ENCODE measurements at regions not wholly inside any gene's neighbourhood (a gene's known extent, or its start where the extent isn't known, plus 50 kb on each side); places are given as distances from the start of the nearest gene placed in this dataset.

DNA sequence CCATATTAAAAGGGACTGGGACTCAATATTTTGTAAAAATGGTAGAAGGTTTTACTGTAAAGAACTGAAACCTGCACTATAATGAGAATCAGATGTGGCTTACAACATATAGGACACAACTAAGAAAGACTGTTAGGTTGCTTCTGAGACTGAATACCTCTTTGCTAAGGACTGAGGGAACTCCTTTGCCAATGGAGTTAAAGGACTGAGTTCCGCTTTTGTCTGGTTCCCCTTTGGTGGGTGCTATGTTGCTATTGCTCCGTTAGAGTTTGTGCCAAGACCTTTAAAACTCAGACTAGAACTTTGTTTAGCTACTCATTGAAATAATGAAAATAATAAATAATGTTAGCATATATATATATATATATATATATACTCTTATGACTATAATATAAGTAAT lies 147.8 kb upstream of the KCNMB2 start (continued):
- TF ChIP-seq, protein P1, sequence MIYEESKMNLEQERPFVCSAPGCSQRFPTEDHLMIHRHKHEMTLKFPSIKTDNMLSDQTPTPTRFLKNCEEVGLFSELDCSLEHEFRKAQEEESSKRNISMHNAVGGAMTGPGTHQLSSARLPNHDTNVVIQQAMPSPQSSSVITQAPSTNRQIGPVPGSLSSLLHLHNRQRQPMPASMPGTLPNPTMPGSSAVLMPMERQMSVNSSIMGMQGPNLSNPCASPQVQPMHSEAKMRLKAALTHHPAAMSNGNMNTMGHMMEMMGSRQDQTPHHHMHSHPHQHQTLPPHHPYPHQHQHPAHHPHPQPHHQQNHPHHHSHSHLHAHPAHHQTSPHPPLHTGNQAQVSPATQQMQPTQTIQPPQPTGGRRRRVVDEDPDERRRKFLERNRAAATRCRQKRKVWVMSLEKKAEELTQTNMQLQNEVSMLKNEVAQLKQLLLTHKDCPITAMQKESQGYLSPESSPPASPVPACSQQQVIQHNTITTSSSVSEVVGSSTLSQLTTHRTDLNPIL (CRISPR knock-in tag; IDR thresholded peaks at IDR 0.05; ENCODE audit: low read depth): no peak

DNA sequence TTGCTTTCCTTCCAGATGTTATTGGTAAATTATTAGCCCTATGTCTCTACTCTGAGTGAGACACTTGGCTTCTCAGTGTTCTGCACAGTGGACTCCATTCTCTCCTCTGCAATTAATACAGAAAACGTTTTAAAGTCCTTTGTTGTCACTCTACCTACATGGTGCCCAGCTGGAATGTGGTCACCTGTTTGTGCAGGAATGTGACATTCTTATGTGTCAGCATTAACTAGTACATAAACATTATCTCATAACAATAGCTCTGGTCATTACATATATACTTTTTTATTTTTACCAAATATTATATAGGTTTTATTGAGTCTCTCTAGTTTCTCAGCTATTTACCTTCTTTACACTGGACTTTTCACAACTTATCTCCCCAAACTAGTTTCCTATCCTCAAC lies 147.0 kb upstream of the KCNMB2 start:
- TF ChIP-seq ISL1 (CRISPR knock-in tag; IDR thresholded peaks at IDR 0.05) (no peak), ZNF565 (CRISPR knock-in tag; conservative IDR thresholded peaks at IDR 0.05; ENCODE audit: low read depth) (no peak), TCF4 (CRISPR knock-in tag; IDR thresholded peaks at IDR 0.05; ENCODE audit: borderline replicate concordance) (no peak), CSDC2 (CRISPR knock-in tag; IDR thresholded peaks at IDR 0.05) (no peak), ZFP3 (CRISPR knock-in tag; IDR thresholded peaks at IDR 0.05) (no peak), ESRRG (CRISPR knock-in tag; IDR thresholded peaks at IDR 0.05) (no peak), PPARA (CRISPR knock-in tag; IDR thresholded peaks at IDR 0.05; ENCODE audit: borderline replicate concordance) (no peak), ZNF70 (CRISPR knock-in tag; IDR thresholded peaks at IDR 0.05) (no peak), RARB (CRISPR knock-in tag; IDR thresholded peaks at IDR 0.05) (no peak), ZFP30 (CRISPR knock-in tag; IDR thresholded peaks at IDR 0.05) (no peak), OSR1 (CRISPR knock-in tag; IDR thresholded peaks at IDR 0.05) (no peak), TOX (CRISPR knock-in tag; IDR thresholded peaks at IDR 0.05; ENCODE audit: borderline replicate concordance) (no peak), SNAI2 (CRISPR knock-in tag; IDR thresholded peaks at IDR 0.05) (no peak), BACH2 (CRISPR knock-in tag; IDR thresholded peaks at IDR 0.05; ENCODE audit: borderline replicate concordance) (no peak)
- TF ChIP-seq, protein P2, sequence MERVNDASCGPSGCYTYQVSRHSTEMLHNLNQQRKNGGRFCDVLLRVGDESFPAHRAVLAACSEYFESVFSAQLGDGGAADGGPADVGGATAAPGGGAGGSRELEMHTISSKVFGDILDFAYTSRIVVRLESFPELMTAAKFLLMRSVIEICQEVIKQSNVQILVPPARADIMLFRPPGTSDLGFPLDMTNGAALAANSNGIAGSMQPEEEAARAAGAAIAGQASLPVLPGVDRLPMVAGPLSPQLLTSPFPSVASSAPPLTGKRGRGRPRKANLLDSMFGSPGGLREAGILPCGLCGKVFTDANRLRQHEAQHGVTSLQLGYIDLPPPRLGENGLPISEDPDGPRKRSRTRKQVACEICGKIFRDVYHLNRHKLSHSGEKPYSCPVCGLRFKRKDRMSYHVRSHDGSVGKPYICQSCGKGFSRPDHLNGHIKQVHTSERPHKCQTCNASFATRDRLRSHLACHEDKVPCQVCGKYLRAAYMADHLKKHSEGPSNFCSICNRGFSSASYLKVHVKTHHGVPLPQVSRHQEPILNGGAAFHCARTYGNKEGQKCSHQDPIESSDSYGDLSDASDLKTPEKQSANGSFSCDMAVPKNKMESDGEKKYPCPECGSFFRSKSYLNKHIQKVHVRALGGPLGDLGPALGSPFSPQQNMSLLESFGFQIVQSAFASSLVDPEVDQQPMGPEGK (CRISPR knock-in tag; IDR thresholded peaks at IDR 0.05; ENCODE audit: borderline replicate concordance): no peak
- TF ChIP-seq, protein P3, sequence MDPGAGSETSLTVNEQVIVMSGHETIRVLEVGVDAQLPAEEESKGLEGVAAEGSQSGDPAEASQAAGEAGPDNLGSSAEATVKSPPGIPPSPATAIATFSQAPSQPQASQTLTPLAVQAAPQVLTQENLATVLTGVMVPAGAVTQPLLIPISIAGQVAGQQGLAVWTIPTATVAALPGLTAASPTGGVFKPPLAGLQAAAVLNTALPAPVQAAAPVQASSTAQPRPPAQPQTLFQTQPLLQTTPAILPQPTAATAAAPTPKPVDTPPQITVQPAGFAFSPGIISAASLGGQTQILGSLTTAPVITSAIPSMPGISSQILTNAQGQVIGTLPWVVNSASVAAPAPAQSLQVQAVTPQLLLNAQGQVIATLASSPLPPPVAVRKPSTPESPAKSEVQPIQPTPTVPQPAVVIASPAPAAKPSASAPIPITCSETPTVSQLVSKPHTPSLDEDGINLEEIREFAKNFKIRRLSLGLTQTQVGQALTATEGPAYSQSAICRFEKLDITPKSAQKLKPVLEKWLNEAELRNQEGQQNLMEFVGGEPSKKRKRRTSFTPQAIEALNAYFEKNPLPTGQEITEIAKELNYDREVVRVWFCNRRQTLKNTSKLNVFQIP (CRISPR knock-in tag; IDR thresholded peaks at IDR 0.05; ENCODE audit: borderline replicate concordance, low read depth): no peak
- TF ChIP-seq, protein P1 (CRISPR knock-in tag; IDR thresholded peaks at IDR 0.05; ENCODE audit: low read depth): no peak
- TF ChIP-seq, protein P4, sequence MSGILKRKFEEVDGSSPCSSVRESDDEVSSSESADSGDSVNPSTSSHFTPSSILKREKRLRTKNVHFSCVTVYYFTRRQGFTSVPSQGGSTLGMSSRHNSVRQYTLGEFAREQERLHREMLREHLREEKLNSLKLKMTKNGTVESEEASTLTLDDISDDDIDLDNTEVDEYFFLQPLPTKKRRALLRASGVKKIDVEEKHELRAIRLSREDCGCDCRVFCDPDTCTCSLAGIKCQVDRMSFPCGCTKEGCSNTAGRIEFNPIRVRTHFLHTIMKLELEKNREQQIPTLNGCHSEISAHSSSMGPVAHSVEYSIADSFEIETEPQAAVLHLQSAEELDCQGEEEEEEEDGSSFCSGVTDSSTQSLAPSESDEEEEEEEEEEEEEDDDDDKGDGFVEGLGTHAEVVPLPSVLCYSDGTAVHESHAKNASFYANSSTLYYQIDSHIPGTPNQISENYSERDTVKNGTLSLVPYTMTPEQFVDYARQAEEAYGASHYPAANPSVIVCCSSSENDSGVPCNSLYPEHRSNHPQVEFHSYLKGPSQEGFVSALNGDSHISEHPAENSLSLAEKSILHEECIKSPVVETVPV (CRISPR knock-in tag; IDR thresholded peaks at IDR 0.05): no peak
- ATAC-seq: no peak

DNA sequence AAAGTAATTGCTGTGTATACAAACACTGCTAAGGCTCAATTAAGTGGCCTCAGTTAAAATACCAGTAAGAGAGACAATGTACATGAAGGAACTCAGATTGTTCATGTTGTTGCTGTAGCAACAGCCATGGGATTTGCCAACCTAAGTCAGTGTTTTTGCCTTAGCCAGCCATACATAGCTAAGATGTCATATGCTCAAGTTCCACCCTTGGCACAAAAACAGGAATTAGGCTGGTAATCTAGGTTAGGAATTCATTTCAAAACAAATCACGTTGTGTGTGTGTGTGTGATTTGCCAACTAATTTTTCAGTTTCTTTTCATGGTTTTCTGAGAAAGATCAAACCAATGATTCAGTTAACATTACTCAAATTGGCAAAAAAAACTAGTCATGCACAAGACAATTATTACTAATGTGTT lies 143.7 kb upstream of the KCNMB2 start:
- ATAC-seq: peak; percentile 77
- no peak for TF ChIP-seq SNAI2 (CRISPR knock-in tag; IDR thresholded peaks at IDR 0.05)
- TF ChIP-seq ISL1 (CRISPR knock-in tag; IDR thresholded peaks at IDR 0.05): 0 out of 2 replicates have a peak, but pooled peaks have one; percentile 14

DNA sequence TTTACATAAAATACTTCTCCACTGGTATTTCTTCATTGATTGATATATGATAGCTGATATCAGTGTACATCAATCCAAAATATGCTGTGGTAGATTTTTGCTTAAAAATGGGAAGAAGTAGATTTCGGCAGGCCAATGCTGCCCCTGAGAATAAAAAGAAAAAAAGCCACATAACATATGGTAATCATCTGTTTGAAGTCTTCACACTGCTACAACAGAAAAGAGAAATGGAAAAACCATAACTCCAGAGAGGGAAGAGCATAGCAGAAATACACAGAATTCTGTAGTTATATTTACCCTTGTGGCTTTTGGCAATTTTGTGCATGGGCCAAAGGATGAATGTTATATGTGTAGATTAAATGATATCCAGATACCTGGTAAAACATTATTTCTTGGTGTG lies 143.1 kb upstream of the KCNMB2 start:
- peak; percentile 34 for ATAC-seq
- no peak for TF ChIP-seq ISL1 (CRISPR knock-in tag; IDR thresholded peaks at IDR 0.05)
- TF ChIP-seq, protein P5, sequence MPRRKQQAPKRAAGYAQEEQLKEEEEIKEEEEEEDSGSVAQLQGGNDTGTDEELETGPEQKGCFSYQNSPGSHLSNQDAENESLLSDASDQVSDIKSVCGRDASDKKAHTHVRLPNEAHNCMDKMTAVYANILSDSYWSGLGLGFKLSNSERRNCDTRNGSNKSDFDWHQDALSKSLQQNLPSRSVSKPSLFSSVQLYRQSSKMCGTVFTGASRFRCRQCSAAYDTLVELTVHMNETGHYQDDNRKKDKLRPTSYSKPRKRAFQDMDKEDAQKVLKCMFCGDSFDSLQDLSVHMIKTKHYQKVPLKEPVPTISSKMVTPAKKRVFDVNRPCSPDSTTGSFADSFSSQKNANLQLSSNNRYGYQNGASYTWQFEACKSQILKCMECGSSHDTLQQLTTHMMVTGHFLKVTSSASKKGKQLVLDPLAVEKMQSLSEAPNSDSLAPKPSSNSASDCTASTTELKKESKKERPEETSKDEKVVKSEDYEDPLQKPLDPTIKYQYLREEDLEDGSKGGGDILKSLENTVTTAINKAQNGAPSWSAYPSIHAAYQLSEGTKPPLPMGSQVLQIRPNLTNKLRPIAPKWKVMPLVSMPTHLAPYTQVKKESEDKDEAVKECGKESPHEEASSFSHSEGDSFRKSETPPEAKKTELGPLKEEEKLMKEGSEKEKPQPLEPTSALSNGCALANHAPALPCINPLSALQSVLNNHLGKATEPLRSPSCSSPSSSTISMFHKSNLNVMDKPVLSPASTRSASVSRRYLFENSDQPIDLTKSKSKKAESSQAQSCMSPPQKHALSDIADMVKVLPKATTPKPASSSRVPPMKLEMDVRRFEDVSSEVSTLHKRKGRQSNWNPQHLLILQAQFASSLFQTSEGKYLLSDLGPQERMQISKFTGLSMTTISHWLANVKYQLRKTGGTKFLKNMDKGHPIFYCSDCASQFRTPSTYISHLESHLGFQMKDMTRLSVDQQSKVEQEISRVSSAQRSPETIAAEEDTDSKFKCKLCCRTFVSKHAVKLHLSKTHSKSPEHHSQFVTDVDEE (CRISPR knock-in tag; IDR thresholded peaks at IDR 0.05): no peak
- no peak for TF ChIP-seq ZFP30 (CRISPR knock-in tag; IDR thresholded peaks at IDR 0.05)
- TF ChIP-seq ZFP3 (CRISPR knock-in tag; IDR thresholded peaks at IDR 0.05): no peak
- TF ChIP-seq ZNF70 (CRISPR knock-in tag; IDR thresholded peaks at IDR 0.05): no peak
- TF ChIP-seq, protein P1 (CRISPR knock-in tag; IDR thresholded peaks at IDR 0.05; ENCODE audit: low read depth): no peak
- TF ChIP-seq BACH2 (CRISPR knock-in tag; IDR thresholded peaks at IDR 0.05; ENCODE audit: borderline replicate concordance): no peak
- TF ChIP-seq, protein P3 (CRISPR knock-in tag; IDR thresholded peaks at IDR 0.05; ENCODE audit: borderline replicate concordance, low read depth): no peak
- no peak for TF ChIP-seq CSDC2 (CRISPR knock-in tag; IDR thresholded peaks at IDR 0.05)
- no peak for TF ChIP-seq ZNF565 (CRISPR knock-in tag; conservative IDR thresholded peaks at IDR 0.05; ENCODE audit: low read depth)
- TF ChIP-seq, protein P2 (CRISPR knock-in tag; IDR thresholded peaks at IDR 0.05; ENCODE audit: borderline replicate concordance): no peak

Measured in SK-N-SH treated with all-trans-retinoic acid at 6 μM for 48 hours (cell line).